ENCODE measurements at regions not wholly inside any gene's neighbourhood (a gene's known extent, or its start where the extent isn't known, plus 50 kb on each side); places are given as distances from the start of the nearest gene placed in this dataset.

DNA sequence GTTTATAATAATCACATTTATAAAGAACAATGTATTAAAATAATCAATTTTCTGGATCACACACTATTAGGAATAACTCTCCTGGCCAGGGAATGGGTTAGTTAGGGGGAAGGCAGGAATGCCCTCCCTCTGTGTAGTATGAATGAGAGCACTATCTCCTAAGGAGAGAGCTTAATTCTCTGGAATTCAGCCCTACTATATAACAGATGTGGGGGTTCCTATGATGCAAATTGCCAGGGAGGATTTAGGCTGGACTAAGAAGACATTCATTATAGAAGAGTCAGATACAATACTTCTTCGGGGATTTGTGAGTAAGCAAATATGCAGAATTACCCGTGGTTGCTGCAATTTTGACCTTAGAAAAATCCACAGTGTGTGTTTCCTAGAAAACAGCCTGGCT is 250.1 kb upstream of the VRK2 start:
- DNase-seq (ENCODE audit: low read depth) = peak; percentile 20

GRCh38 chr2:57798346-57798745 is 248.3 kb upstream of the VRK2 start:
- DNase-seq (ENCODE audit: low read depth) = no peak

- no peak for DNase-seq (ENCODE audit: low read depth)
Measured at GRCh38 chr2:57802243-57802642, 244.4 kb upstream of the VRK2 start.

GRCh38 chr2:57804971-57805370 is 241.6 kb upstream of the VRK2 start:
- DNase-seq (ENCODE audit: low read depth) = no peak

DNA sequence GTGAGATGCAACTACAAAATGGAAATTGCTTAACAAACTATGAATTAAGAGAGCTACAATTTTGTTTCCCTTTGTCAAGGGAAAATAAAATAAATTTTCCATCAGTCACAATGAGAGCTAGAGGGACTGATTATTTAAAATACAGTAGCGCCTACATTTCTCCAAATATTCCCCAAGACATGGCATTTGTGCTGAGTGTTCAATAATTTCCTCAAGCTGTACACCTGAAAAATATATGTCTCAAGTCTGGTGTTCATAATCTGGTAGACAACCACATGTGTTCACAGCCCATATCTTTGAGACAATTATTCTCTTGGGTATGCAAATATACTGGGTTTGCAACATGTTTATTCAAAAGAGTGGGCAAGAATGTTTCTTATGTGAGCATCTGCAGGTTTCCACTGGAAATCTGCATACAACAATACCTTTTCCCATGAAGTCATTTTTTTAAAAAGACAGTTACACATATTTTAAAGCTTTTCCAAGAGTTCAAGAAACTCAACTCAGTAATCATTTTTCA is 240.1 kb upstream of the VRK2 start:
- DNase-seq (ENCODE audit: low read depth) = no peak

DNA sequence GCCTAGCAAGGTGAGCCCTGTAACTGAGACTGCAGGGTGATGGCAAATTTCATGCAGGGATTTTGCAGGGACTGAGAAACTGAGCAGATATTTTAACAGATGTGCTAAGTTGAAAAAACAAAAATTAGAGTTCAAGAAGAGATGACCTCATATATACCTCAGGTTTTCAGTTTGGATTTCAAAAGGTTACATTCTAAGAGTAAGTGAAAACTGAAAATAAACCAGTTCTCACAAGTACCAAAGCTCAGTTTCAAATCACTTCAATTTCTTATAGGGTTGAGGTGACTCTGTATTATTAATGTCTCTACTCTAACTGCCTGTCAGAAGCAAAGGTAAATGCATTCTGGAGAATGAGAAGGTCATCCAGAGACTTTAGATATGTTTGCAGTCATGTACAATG is 237.4 kb upstream of the VRK2 start:
- DNase-seq (ENCODE audit: low read depth) = no peak

DNA sequence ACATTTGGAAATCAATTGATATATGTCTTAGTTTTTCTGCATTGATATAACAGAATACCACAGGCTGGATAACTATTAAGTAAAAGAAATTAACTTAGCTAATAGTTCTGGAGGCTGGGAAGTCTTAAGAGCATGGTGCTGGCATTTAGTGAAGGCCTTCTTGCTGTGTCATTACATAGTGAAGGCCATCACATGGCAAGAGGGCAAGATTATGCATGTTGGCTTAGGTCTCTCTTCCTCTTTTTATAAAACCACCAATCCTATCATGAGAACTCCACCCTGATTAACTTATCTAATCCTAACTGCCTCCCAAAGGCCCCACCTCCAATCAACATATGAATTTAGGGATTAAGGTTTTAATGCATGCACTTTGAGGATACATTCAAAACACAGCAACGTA is 225.5 kb upstream of the VRK2 start:
- no peak for DNase-seq (ENCODE audit: low read depth)

DNA sequence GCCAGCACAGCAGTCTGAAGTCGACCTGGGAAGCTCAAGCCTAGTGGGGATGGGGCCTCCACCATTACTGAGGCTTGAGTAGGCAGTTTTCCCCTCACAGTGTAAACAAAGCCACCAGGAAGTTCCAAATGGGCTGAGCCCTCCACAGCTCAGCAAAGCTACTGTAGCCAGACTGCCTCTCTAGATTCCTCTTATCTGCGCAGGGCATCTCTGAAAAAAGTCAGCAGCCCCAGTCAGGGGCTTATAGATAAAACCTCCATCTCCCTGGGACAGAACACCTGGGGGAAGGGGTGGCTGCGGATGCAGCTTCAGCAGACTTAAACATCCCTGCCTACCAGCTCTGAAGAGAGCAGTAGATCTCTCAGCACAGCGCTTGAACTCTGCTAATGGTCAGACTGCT is 218.4 kb upstream of the VRK2 start:
- DNase-seq (ENCODE audit: low read depth) = no peak

GRCh38 chr2:57834666-57835065 is 211.9 kb upstream of the VRK2 start:
- DNase-seq (ENCODE audit: low read depth) = no peak

GRCh38 chr2:57842531-57842930 is 204.1 kb upstream of the VRK2 start:
- peak; percentile 80 for DNase-seq (ENCODE audit: low read depth)

- no peak for DNase-seq (ENCODE audit: low read depth)
Measured at GRCh38 chr2:57843158-57843557, 203.4 kb upstream of the VRK2 start.

DNA sequence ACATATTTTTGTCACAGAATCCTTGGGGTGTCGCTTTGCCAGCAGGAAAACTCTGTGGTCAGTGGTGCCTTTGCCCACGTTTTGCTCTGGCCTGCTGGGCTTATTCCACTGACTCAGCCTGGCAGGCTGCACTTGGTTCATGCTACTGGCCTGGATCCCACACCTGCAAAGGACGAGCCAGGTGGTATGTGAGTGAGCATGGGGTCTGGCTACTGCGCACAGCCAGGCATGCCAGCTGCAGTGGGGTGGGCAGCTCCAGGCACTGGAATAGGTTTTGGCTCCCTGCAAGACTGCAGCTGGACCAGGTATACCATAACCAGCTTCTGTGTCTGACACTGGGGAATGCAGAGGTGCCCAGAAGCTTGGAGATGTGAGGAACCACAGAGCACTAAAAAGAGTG is 197.9 kb upstream of the VRK2 start:
- no peak for DNase-seq (ENCODE audit: low read depth)

- DNase-seq (ENCODE audit: low read depth) = no peak
Measured at GRCh38 chr2:57849843-57850242, 196.8 kb upstream of the VRK2 start.

DNA sequence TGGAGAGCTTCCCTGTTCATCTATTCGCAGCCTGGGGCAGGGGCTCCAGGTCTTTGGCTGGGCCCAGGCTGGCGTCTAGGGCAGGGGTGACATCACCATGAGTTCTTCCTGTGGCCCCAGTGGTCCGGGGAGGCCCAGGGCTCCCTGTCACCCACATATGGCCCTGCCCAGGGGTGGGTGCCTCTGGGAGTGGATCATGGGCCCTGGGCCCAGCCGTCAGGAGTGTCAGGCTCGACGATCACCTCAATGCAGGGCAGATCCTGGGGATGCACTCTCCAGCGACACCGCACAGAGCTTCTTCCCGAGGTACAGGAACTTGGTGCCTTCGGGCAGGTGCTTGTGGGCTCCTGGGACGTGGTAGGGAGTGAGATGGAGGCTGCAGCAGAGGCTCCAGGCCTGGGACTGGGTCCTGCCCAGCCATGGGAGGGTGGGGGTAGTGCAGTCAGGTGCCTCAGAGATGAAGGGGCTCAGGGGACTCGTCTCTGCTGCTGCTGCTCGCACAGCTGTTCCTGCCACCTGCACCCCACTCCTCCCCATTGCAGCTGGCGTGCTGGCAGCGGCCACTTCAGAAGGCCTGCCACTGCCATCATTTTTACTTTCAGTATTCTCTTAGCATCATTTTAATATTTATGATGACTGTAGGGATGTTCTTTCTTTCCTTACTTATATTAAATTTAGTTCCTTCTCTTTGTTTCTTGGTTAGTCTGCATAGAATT is 196.0 kb upstream of the VRK2 start:
- no peak for DNase-seq (ENCODE audit: low read depth)

GRCh38 chr2:57855212-57855611 is 191.4 kb upstream of the VRK2 start:
- DNase-seq (ENCODE audit: low read depth) = no peak

- no peak for DNase-seq (ENCODE audit: low read depth)
Measured at GRCh38 chr2:57859755-57860154, 186.9 kb upstream of the VRK2 start.

GRCh38 chr2:57862153-57862552 is 184.5 kb upstream of the VRK2 start:
- no peak for DNase-seq (ENCODE audit: low read depth)

- DNase-seq (ENCODE audit: low read depth) = no peak
Measured at GRCh38 chr2:57862727-57863126, 183.9 kb upstream of the VRK2 start.

- peak; percentile 32 for DNase-seq (ENCODE audit: low read depth)
Measured at GRCh38 chr2:57864926-57865325, 181.7 kb upstream of the VRK2 start.

DNA sequence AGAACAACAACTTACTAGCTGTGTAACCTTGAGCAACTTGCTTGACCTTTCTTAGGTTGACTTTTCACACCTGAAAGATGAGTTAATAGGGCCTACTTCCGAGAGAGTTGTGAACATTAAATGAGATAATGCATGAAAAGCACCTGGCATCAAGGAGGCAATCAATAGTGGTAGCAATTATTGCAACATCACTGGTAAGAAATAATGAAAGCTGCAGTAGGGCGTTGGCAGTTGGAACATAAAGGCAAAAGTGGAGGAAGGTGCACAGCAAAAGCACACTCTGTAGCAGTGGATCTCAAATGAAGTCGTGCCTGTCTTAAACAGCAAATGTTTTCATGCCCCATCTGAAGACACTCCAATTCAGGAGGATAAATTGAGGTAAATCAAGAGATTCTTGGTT is 178.9 kb upstream of the VRK2 start:
- no peak for DNase-seq (ENCODE audit: low read depth)

- no peak for DNase-seq (ENCODE audit: low read depth)
Measured at GRCh38 chr2:57868619-57869139, 177.9 kb upstream of the VRK2 start.

DNA sequence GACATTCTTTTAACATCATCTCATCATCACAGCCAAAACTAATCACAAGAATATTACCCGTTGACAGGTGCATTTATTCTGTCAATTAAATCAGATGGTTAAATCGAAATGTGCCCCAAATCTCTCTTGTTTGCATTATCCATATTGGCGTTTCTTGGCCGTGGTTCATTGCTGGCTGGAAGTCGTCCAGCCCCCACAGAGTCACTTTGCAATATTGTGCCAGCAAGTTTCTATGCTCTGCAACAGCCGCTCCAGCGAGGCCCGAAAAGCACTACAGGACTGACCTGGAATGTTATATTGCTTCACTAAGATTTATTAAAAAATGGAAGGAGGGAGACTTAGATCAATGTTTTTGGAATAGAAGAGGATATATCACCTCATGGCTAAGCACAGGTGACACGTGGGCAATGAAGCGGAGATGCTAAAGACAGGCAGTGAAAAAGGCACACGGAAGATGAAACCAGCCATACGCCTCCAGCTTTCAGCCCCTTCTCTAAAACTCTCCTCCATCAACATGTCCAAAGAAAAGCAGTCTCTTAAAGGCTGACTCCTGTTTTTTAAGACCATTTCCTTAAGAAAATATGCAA is 176.8 kb upstream of the VRK2 start:
- DNase-seq (ENCODE audit: low read depth) = no peak

GRCh38 chr2:57876313-57876712 is 170.3 kb upstream of the VRK2 start:
- no peak for DNase-seq (ENCODE audit: low read depth)
